Head of caudate nucleus (tissue), 42 donors: ENCODE measurements at regions not wholly inside any gene's neighbourhood (a gene's known extent, or its start where the extent isn't known, plus 50 kb on each side); places are given as distances from the start of the nearest gene placed in this dataset.
"Not testable (repeated sequence)": the region's sequence is repeated elsewhere in the genome, so short reads cannot be mapped to it uniquely, and the experiment has no call there.

ENCODE experiments used
- DNase-seq, 42 donors: peaks; one replicate each; pipeline versions ENCODE4 v3.0.0 to v3.0.0-alpha.2; 2020 to 2021; ENCODE audit warnings: mixed read lengths in 7 of 42
- intact Hi-C: fragments of 100-400 bp; cut with DNase I; formaldehyde crosslinking; loops from one replicate; pipeline ENCODE4 v1.15.0; 2022

GRCh38 chr10:36488579-36488978 lies 636.8 kb upstream of the ANKRD30A start:
- DNase-seq, result no peak
- intact Hi-C loops, result no loop called here

- no peak for DNase-seq
- intact Hi-C loops, result no loop called here
Measured at GRCh38 chr10:36479073-36479472, 646.3 kb upstream of the ANKRD30A start.

- no peak for DNase-seq
Measured at GRCh38 chr10:36476399-36476798, 649.0 kb upstream of the ANKRD30A start.

GRCh38 chr10:36475746-36476145 lies 649.7 kb upstream of the ANKRD30A start:
- no peak for DNase-seq
- intact Hi-C loops, result no loop called here

More at GRCh38 chr10:36476399-36476798, 649.0 kb upstream of the ANKRD30A start:
- intact Hi-C loops, result no loop called here

GRCh38 chr10:36474456-36474855 lies 650.9 kb upstream of the ANKRD30A start:
- intact Hi-C loops, result no loop called here
- no peak for DNase-seq

GRCh38 chr10:36473122-36473521 lies 652.3 kb upstream of the ANKRD30A start:
- no peak for DNase-seq
- intact Hi-C loops, result no loop called here

GRCh38 chr10:36469585-36469984 lies 655.8 kb upstream of the ANKRD30A start:
- intact Hi-C loops, result no loop called here

GRCh38 chr10:36468620-36469019 lies 656.8 kb upstream of the ANKRD30A start:
- intact Hi-C loops, result no loop called here
- no peak for DNase-seq

More at GRCh38 chr10:36469585-36469984, 655.8 kb upstream of the ANKRD30A start:
- DNase-seq, result no peak

- intact Hi-C loops, result no loop called here
- DNase-seq, result peak in 1 of 42 donors; percentile 17
Measured at GRCh38 chr10:36465604-36466379, 659.6 kb upstream of the ANKRD30A start.

- no peak for DNase-seq
- intact Hi-C loops, result no loop called here
Measured at GRCh38 chr10:36464291-36464690, 661.1 kb upstream of the ANKRD30A start.

- intact Hi-C loops, result no loop called here
- DNase-seq, result no peak
Measured at GRCh38 chr10:36463390-36463789, 662.0 kb upstream of the ANKRD30A start.

GRCh38 chr10:36462194-36462593 lies 663.2 kb upstream of the ANKRD30A start:
- intact Hi-C loops, result no loop called here
- DNase-seq, result no peak

GRCh38 chr10:36458437-36458836 lies 667.0 kb upstream of the ANKRD30A start:
- intact Hi-C loops, result not testable (repeated sequence)

GRCh38 chr10:36457751-36458150 lies 667.6 kb upstream of the ANKRD30A start:
- DNase-seq, result no peak
- intact Hi-C loops, result no loop called here

More at GRCh38 chr10:36458437-36458836, 667.0 kb upstream of the ANKRD30A start:
- not testable (repeated sequence) for DNase-seq

- intact Hi-C loops, result no loop called here
- no peak for DNase-seq
Measured at GRCh38 chr10:36455526-36456133, 669.8 kb upstream of the ANKRD30A start.

GRCh38 chr10:36452851-36453250 lies 672.5 kb upstream of the ANKRD30A start:
- intact Hi-C loops, result no loop called here
- no peak for DNase-seq

GRCh38 chr10:36451391-36451970 lies 673.9 kb upstream of the ANKRD30A start:
- intact Hi-C loops, result no loop called here
- no peak for DNase-seq

GRCh38 chr10:36450380-36450779 lies 675.0 kb upstream of the ANKRD30A start:
- intact Hi-C loops, result no loop called here
- DNase-seq, result no peak

GRCh38 chr10:36448760-36449691 lies 676.4 kb upstream of the ANKRD30A start:
- no peak for DNase-seq
- intact Hi-C loops, result no loop called here
